NCI-H526 (cell line): ENCODE measurements at regions not wholly inside any gene's neighbourhood (a gene's known extent, or its start where the extent isn't known, plus 50 kb on each side); places are given as distances from the start of the nearest gene placed in this dataset.

ENCODE experiments used
- DNase-seq, 2 experiments: peaks; one replicate each; lab custom pipeline; 2025; lab: John Stamatoyannopoulos, UW

GRCh38 chr5:86030753-86031152, 587.0 kb upstream of the COX7C start:
- no peak for DNase-seq

- no peak for DNase-seq
These were observed 579.2 kb upstream of the COX7C start for GRCh38 chr5:86038566-86038965.

GRCh38 chr5:86039351-86039750, 578.4 kb upstream of the COX7C start:
- DNase-seq = no peak

DNA sequence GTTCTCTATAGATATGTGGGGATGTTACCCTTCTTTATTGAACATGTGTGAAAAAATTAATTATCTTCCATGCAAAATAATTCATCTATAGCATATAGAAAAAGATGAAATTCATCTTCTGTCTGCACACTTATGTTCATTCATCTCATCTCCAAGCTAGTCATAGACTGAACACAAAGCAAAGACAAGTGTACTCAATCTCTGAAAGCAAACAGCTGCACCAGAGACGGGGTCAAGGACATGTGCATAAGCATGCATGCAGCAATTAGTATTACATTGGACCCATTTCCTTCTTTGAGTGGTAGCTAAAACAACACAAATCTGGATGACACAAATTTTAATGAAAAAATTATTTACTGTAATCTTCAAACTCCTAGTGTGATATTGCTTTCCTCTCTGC, 547.0 kb upstream of the COX7C start:
- DNase-seq = no peak

DNA sequence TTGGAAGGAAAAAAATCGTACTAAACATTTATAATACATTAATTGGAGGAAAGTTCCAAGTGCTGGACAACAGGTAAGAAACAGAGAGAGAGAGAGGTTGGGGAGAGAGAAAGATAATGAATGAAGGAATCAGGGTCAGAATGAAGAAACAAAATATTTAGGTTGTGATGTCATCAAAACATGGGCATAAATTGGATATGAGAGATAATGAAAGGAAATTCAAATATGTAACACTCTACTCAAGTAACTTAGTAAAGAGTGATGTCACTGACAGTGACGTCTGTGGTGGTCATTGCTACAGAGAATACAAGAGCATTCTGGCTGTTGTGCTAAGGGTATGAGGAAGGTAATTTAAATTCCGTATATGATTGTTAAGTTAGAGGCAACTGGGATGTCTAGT, 543.4 kb upstream of the COX7C start:
- DNase-seq = no peak

GRCh38 chr5:86075139-86075538, 542.6 kb upstream of the COX7C start:
- no peak for DNase-seq

- no peak for DNase-seq
These were observed 522.6 kb upstream of the COX7C start for GRCh38 chr5:86095092-86095491.

DNA sequence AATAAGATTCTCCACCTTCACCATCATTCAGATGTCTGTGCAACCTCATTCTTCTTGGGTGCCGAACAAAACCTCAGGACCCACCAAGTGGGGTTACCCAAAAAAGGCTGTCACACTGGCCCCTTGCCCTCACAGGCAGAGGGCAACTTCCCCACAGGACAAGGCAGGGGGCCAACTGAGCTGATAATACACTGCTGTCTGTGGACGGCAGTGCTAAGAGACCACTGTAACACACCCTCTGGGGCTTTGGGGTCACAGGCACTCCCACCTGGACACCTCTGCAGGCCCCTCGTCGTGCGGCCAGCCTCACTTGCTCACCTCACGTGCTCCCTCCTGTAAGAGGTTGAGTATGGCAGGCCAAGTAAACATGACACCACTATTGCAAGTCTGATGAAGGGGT, 515.8 kb upstream of the COX7C start:
- DNase-seq = no peak

DNA sequence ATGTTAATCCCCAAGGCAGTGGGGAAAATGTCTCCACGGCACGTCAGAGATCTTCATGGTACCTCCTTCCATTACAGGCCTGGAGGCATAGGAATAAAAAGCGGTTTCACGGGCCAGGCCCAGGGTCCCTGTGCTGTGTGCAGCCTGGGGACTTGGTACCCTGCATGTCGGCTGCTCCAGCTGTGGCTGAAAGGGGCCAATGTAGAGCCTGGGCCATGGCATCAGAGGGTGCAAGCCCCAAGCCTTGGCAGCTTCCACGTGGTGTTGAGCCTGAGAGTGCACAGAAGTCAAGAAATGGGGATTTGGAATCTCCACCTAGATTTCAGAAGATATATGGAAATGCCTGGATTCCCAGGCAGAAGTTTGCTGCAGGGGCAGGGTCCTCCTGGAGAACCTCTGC, 508.9 kb upstream of the COX7C start:
- DNase-seq = no peak

DNA sequence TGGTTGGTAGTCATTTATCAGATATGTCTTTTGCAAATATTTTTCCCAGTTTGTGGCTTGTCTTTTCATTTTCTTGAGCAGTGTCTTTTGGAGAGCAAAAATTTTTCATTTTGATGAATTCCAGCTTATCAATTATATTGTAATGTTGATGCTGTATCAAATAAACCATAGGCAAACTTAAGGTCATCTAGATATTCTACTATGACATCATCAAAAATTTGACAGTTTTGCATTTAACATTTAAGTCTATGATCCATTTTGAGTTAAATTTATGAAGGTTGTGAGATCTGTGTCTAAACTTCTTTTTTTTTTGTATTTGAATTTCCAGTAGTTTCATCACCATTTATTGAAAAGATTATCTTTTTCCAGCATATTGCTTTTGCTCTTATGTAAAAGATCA, 505.5 kb upstream of the COX7C start:
- DNase-seq = no peak

DNA sequence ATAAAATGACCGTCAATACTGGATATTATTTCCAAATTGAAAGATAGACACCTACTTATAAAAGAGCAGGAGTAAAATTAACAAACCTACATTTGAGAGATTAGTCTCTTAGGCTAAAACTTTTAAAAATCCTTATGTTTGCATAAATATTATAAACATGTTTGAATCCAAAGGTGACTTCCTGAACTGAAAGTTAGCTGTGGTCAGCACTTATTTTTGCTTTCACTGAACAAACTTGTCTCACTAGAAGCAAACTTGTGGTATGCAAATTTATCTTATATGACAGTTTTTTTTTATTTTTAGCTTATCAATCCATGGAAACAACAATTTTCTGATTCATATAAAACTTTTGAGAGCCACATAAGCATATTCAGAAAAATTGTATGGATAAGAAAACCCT, 502.6 kb upstream of the COX7C start:
- DNase-seq = no peak

- peak in 1 of 2 experiments; percentile 0 for DNase-seq
These were observed 499.2 kb upstream of the COX7C start for GRCh38 chr5:86118542-86118941.

GRCh38 chr5:86124333-86124732, 493.4 kb upstream of the COX7C start:
- DNase-seq = no peak

DNA sequence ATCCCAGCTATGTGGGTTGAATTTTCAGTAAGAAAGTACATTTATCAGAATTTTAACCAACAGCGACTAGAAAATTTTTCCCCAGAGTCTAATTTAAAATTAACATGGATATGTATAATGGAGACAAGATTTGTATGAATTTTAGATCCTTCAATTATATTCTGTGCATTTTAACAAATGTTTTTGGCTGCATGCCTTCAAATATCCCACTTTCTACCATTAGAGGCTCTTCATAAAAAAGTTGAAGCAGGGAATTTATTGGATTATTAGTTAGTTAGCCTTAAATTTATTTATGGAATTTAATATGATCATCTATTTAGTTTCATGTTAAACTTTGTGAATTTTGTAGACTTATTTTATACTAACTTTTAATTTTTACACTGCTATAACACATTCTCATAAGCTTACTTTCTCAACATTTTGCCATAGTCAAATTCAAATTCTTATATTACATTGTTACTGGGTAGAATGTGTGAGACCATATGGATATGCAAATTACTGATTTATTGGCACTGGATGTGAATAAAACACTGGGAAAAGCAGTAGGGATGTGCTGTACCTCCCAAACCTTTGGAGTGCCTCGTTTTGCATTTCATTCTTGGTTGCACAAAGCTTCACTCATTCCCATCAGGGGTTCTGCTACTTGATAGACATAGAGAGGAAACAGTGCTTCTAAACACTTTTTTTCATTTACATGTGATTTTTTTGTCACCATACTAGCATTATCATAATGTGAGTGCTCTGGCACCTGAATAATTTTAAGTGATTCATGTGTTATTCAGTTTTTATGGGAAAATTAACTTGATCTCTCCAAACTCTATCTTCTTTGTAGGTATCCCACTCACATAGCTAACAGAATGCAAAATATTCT, 491.8 kb upstream of the COX7C start:
- peak; percentile 31 to 56 for DNase-seq

GRCh38 chr5:86127696-86128095, 490.0 kb upstream of the COX7C start:
- no peak for DNase-seq

DNA sequence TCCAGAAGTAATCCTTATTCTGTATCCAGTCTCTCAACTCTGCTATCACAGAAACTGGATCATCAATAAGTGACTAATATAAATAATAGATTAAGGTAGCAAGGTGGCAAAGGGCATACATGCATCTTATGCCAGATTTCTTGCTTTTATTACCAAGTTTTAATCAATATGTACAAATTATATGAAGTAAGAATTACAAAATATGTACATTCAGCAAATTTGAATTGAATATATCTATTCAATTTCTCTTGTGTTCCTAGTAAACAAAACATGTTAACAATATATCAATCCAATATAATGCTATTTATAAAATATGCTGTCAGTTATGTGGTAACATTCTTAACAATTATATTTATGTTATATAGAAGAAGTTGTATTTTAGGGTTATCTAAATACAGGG, 488.7 kb upstream of the COX7C start:
- DNase-seq = no peak

DNA sequence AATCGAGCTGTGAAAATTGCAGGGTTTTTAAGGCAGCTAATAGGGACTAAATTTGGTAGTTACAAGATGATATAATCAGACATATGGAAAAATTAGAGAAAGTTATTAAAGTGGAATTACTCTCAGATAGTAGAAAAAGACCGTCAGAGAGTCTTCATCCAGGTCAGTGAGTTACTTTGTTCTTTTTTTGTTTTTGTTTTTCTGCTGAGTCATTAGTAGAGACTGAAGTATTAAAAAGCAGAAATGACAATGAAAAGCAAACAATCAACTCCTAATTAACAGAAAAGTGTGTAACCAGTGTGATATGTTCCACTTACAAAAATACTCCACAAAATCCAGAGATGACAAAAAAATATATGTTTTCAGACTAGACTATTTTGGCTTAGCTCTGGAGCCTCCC, 480.4 kb upstream of the COX7C start:
- DNase-seq = no peak

GRCh38 chr5:86143837-86144236, 473.9 kb upstream of the COX7C start:
- no peak for DNase-seq

- no peak for DNase-seq
These were observed 464.7 kb upstream of the COX7C start for GRCh38 chr5:86152988-86153560.

DNA sequence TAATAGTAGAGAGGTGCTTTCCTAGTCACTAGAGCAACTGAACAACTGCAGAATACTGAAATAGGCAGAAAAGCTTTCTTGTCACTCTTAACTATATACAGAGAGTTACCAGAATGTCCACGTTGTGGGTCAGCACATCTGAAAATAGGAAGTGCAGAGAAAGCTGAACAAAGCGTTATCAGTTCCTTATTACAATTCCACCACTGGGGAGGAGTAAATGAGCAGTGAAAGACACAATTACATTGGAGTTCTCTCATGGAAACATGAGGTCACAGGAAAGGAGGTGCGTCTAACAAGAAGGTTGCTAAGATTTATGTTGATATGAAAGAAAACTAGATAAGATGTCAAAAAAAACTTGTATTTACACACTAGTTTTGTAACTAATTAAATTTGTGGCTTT, 461.9 kb upstream of the COX7C start:
- no peak for DNase-seq

DNA sequence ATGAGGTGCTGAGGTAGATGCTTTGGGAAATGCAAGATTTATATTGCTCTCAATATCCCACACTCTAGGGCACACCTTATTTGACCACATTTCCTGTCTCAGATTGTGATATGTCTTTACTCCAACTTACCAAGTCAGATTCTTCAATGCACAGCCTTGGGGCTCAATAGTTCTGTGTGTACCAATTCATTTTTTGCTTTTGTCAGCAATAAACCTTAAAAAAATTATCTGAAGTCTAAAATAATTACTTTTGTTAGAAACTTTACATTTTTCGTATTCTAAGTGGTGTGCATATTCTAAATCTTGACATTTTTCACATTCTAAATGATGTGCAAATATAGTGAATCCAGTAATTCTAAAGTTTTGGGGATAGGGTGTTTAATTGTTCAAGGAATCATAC, 447.5 kb upstream of the COX7C start:
- no peak for DNase-seq

DNA sequence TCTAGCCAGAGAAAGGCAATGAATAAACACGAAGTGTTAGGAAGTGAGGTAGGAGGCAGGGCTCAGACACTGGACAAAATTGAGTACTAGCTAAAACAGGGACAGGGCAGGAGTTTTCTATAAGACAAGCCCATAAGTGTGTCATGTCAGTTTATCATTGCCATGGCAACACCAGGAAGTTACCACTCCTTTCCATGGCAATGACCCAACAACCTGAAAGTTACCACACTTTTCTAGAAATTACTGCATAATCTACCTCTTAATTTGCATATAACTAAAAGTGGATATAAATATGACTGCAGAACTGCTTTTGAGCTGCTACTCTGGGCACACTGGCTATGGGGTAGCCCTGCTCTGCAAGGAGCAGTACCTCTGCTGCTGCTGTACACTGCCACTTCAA, 442.5 kb upstream of the COX7C start:
- DNase-seq = no peak

- DNase-seq = no peak
These were observed 418.5 kb upstream of the COX7C start for GRCh38 chr5:86199287-86199686.

DNA sequence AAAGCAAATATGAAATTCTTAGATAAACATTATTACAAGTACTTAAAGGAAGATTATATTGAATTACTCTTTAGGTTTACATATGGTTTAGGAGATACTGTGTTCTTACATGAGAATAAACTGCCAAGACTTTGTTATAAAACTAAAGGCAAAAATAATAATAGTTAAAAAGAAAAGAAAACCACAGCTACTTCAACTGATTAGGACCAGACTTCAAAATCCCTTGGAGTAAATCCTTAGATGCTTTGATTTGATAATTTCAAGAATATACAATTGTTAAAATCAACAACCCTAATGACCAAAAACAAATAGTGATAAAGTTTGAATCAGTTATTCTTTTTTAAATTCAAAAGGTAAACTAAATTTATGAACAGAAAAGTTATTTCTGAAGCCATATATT, 389.6 kb upstream of the COX7C start:
- DNase-seq = no peak
